Myocyte (in vitro differentiated cells): ENCODE measurements at regions not wholly inside any gene's neighbourhood (a gene's known extent, or its start where the extent isn't known, plus 50 kb on each side); places are given as distances from the start of the nearest gene placed in this dataset.
"Not testable (repeated sequence)": the region's sequence is repeated elsewhere in the genome, so short reads cannot be mapped to it uniquely, and the experiment has no call there.

Experiments used
- DNase-seq: peaks from one replicate; pipeline ENCODE4 v3.0.0-alpha.2; 2012; ENCODE audit warnings: low read depth

GRCh38 chrY:7417946-7418345, 506.4 kb upstream of the AMELY start:
- DNase-seq = no peak

GRCh38 chrY:7416406-7416805, 504.9 kb upstream of the AMELY start:
- DNase-seq = peak; percentile 72

GRCh38 chrY:7415157-7415633, 503.6 kb upstream of the AMELY start:
- peak; percentile 94 for DNase-seq

- DNase-seq = no peak
These were observed 478.5 kb upstream of the AMELY start for GRCh38 chrY:7390056-7390455.

GRCh38 chrY:7382988-7383387, 471.4 kb upstream of the AMELY start:
- DNase-seq = peak; percentile 29

- no peak for DNase-seq
These were observed 465.5 kb upstream of the AMELY start for GRCh38 chrY:7377091-7377490.

- not testable (repeated sequence) for DNase-seq
These were observed 462.9 kb upstream of the AMELY start for GRCh38 chrY:7374485-7374884.

GRCh38 chrY:7371953-7372352, 460.4 kb upstream of the AMELY start:
- not testable (repeated sequence) for DNase-seq

- not testable (repeated sequence) for DNase-seq
These were observed 459.5 kb upstream of the AMELY start for GRCh38 chrY:7371026-7371425.

- no peak for DNase-seq
These were observed 448.0 kb upstream of the AMELY start for GRCh38 chrY:7359520-7359919.

- no peak for DNase-seq
These were observed 446.7 kb upstream of the AMELY start for GRCh38 chrY:7358103-7358752.

- DNase-seq = not testable (repeated sequence)
These were observed 444.3 kb upstream of the AMELY start for GRCh38 chrY:7355891-7356290.

GRCh38 chrY:7344661-7345060, 433.1 kb upstream of the AMELY start:
- DNase-seq = peak; percentile 71

- DNase-seq = no peak
These were observed 431.7 kb upstream of the AMELY start for GRCh38 chrY:7343261-7343660.

- DNase-seq = not testable (repeated sequence)
These were observed 431.2 kb upstream of the AMELY start for GRCh38 chrY:7342732-7343131.

GRCh38 chrY:7339391-7340087, 428.0 kb upstream of the AMELY start:
- DNase-seq = no peak

- DNase-seq = no peak
These were observed 424.7 kb upstream of the AMELY start for GRCh38 chrY:7336023-7336873.

- no peak for DNase-seq
These were observed 422.9 kb upstream of the AMELY start for GRCh38 chrY:7334449-7334848.

- no peak for DNase-seq
These were observed 415.0 kb upstream of the AMELY start for GRCh38 chrY:7326296-7327246.

- no peak for DNase-seq
These were observed 414.0 kb upstream of the AMELY start for GRCh38 chrY:7325531-7325930.

GRCh38 chrY:7320751-7321150, 409.2 kb upstream of the AMELY start:
- DNase-seq = no peak
